ENCODE measurements at regions not wholly inside any gene's neighbourhood (a gene's known extent, or its start where the extent isn't known, plus 50 kb on each side); places are given as distances from the start of the nearest gene placed in this dataset.

DNA sequence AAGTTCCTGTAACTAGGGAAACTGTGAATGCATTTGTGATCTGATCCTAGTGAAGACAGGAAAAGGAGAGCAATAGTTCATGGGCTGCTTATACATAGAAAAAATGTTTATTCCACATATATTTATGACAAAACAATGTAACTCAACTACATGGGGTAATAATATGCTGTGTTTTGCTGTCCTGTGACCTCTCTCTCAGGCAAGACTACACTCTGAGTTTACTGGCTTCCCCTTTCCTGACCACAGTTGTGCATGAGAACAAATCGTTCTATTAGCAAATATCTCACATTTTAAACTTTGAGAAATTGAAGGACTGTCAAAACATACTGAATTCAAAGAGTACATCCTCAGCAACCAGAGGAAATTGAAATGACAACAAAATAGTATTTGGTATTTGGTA, 161.9 kb upstream of the TRPC6 start:
- intact Hi-C loops (cut with DNase I): no loop called here
- no peaks in the 10 kb centered on the region for H3K4me1 ChIP-seq (replicated peaks)
- no peak overlapping the region for H3K4me3 ChIP-seq
- H3K36me3 ChIP-seq: no peaks in the 10 kb centered on the region
- DNase-seq (ENCODE audit: low spot score): no peak
- no peak overlapping the region for H3K27ac ChIP-seq
- H3K27me3 ChIP-seq (replicated peaks; ENCODE audit: insufficient read depth): no peaks in the 10 kb centered on the region
- H3K9me3 ChIP-seq: no peaks in the 10 kb centered on the region
- TF ChIP-seq POLR2AphosphoS5 (IDR thresholded peaks at IDR 0.05) (no peak), POLR2A (IDR thresholded peaks at IDR 0.05) (no peak)
- TF ChIP-seq, protein P1, sequence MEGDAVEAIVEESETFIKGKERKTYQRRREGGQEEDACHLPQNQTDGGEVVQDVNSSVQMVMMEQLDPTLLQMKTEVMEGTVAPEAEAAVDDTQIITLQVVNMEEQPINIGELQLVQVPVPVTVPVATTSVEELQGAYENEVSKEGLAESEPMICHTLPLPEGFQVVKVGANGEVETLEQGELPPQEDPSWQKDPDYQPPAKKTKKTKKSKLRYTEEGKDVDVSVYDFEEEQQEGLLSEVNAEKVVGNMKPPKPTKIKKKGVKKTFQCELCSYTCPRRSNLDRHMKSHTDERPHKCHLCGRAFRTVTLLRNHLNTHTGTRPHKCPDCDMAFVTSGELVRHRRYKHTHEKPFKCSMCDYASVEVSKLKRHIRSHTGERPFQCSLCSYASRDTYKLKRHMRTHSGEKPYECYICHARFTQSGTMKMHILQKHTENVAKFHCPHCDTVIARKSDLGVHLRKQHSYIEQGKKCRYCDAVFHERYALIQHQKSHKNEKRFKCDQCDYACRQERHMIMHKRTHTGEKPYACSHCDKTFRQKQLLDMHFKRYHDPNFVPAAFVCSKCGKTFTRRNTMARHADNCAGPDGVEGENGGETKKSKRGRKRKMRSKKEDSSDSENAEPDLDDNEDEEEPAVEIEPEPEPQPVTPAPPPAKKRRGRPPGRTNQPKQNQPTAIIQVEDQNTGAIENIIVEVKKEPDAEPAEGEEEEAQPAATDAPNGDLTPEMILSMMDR (IDR thresholded peaks at IDR 0.05): no peak
- 56% methylated on average over 1 of the region's 1 CpG for WGBS

- H3K4me3 ChIP-seq: no peak overlapping the region
- H3K9me3 ChIP-seq: no peaks in the 10 kb centered on the region
- no peaks in the 10 kb centered on the region for H3K27me3 ChIP-seq (replicated peaks; ENCODE audit: insufficient read depth)
- H3K4me1 ChIP-seq (replicated peaks): no peaks in the 10 kb centered on the region
- intact Hi-C loops (cut with DNase I): no loop called here
- no peaks in the 10 kb centered on the region for H3K36me3 ChIP-seq
- TF ChIP-seq, protein P1 (IDR thresholded peaks at IDR 0.05): no peak
- no peak for DNase-seq (ENCODE audit: low spot score)
- no peak overlapping the region for H3K27ac ChIP-seq
These were observed 160.0 kb upstream of the TRPC6 start for GRCh38 chr11:101743828-101744227.

- 83% methylated on average over 6 of the region's 6 CpGs for WGBS
- Histone ChIP-seq H3K27me3 (replicated peaks; ENCODE audit: insufficient read depth) (no peaks in the 10 kb centered on the region), H3K27ac (no peak overlapping the region), H3K36me3 (no peaks in the 10 kb centered on the region), H3K9me3 (no peaks in the 10 kb centered on the region), H3K4me1 (replicated peaks) (no peaks in the 10 kb centered on the region), H3K4me3 (no peak overlapping the region)
- TF ChIP-seq, protein P1 (IDR thresholded peaks at IDR 0.05): no peak
- TF ChIP-seq POLR2AphosphoS5 (IDR thresholded peaks at IDR 0.05): no peak
- no peak for TF ChIP-seq POLR2A (IDR thresholded peaks at IDR 0.05)
- intact Hi-C loops (cut with DNase I): no loop called here
- no peak for DNase-seq (ENCODE audit: low spot score)
These were observed 157.8 kb upstream of the TRPC6 start for GRCh38 chr11:101741479-101742175.

DNA sequence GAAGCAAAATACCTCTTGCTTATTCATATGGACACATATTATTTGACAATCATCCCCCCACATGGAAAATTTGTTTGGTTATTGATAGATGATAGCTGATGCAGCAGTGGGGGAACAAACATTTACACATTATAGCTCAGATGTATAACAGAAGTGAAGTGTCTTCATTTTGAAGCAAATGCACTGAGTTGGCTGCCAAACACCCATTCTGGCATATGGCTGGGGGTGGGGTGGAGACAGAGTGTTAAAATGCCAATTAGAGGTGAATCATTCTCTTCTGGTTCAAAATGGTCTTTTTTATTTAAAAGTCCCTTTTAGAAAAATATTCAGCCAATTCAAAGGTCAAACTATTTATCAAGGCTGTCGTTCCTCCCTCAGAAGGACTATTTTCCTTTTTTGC, 157.3 kb upstream of the TRPC6 start:
- H3K36me3 ChIP-seq: no peaks in the 10 kb centered on the region
- TF ChIP-seq POLR2A (IDR thresholded peaks at IDR 0.05) (no peak), POLR2AphosphoS5 (IDR thresholded peaks at IDR 0.05) (no peak)
- TF ChIP-seq, protein P1 (IDR thresholded peaks at IDR 0.05): no peak
- no peaks in the 10 kb centered on the region for H3K4me1 ChIP-seq (replicated peaks)
- intact Hi-C loops (cut with DNase I): no loop called here
- H3K9me3 ChIP-seq: no peaks in the 10 kb centered on the region
- no peak overlapping the region for H3K4me3 ChIP-seq
- 80% methylated on average over 1 of the region's 1 CpG for whole genome bisulfite sequencing
- no peak overlapping the region for H3K27ac ChIP-seq
- DNase-seq (ENCODE audit: low spot score): no peak
- no peaks in the 10 kb centered on the region for H3K27me3 ChIP-seq (replicated peaks; ENCODE audit: insufficient read depth)

- Histone ChIP-seq H3K4me1 (replicated peaks) (no peaks in the 10 kb centered on the region), H3K36me3 (no peaks in the 10 kb centered on the region), H3K4me3 (no peak overlapping the region), H3K9me3 (no peaks in the 10 kb centered on the region), H3K27ac (no peak overlapping the region), H3K27me3 (replicated peaks; ENCODE audit: insufficient read depth) (no peaks in the 10 kb centered on the region)
- no peak for DNase-seq (ENCODE audit: low spot score)
- TF ChIP-seq POLR2A (IDR thresholded peaks at IDR 0.05) (no peak), POLR2AphosphoS5 (IDR thresholded peaks at IDR 0.05) (no peak)
- TF ChIP-seq, protein P1 (IDR thresholded peaks at IDR 0.05): no peak
- 38% methylated on average over 1 of the region's 1 CpG for WGBS
- intact Hi-C loops (cut with DNase I): no loop called here
These were observed 154.6 kb upstream of the TRPC6 start for GRCh38 chr11:101738452-101738851.

Measured in prostate gland (tissue), 2 donors.